Muscle of arm (tissue), 1 donor: ENCODE measurements at regions not wholly inside any gene's neighbourhood (a gene's known extent, or its start where the extent isn't known, plus 50 kb on each side); places are given as distances from the start of the nearest gene placed in this dataset.

Source experiments
- DNase-seq: peaks from one replicate; pipeline ENCODE4 v3.0.0-alpha.2; 2013

- no peak for DNase-seq
These were observed 147.2 kb upstream of the TWIST2 start for GRCh38 chr2:238700506-238701340.

- no peak for DNase-seq
These were observed 146.3 kb upstream of the TWIST2 start for GRCh38 chr2:238701341-238702206.

DNA sequence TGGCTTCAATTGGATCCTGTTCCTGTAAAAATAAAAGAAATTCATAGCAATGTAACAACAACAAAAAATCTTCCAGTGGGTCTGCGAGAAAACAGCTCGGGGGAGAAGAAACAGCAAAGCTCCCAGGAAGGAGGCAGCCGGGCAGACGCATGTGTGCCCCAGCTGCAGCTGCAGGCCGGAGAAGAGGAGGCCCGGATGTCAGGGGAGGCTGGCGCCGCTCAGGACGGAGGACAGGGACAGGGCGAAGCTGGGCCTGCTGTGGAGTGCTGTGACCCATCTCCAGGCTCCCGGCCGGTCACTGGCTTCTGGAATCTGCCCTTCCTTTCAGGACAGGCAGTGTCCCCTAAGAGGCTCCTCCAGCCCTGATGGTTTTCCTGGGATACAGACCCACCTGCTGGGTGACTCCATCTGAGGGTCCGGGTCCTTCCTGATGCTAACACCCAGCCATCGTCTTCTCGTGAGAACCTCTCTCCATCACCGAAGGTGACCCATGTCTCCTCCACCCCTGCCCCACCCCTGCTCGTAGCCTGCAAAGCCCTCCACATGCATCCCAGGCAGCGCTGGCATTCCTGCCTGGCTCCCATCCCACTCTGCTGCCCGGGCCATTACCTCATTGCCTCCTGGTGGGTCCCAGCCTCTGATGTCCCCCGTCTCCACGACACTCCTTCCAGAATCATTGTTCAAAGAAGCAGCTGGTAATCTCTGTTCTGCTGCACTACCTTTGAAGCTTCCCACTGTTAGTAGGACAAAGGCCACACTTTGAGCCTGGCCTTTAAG is 145.4 kb upstream of the TWIST2 start:
- no peak for DNase-seq

- DNase-seq = no peak
These were observed 144.9 kb upstream of the TWIST2 start for GRCh38 chr2:238703053-238703415.

DNA sequence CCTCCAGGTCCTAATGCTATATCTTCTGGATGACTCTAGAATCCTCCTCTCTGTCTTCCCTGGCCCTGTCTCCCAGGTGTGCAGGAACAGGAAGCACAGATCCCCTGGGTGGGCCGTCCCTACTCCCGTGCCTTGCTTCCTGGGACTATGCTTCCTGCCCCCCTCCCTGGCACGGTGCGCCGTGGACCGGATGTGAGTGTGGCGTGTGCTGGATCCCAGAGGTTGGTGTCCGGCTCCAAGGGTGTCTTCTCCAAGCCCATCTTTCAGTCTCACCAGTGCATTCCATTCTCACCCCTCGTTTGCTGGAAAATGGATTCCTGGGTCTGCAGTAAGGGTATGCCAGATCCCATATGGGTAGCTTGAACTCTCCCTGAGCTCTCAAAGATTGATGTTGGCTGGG is 144.4 kb upstream of the TWIST2 start:
- no peak for DNase-seq

DNA sequence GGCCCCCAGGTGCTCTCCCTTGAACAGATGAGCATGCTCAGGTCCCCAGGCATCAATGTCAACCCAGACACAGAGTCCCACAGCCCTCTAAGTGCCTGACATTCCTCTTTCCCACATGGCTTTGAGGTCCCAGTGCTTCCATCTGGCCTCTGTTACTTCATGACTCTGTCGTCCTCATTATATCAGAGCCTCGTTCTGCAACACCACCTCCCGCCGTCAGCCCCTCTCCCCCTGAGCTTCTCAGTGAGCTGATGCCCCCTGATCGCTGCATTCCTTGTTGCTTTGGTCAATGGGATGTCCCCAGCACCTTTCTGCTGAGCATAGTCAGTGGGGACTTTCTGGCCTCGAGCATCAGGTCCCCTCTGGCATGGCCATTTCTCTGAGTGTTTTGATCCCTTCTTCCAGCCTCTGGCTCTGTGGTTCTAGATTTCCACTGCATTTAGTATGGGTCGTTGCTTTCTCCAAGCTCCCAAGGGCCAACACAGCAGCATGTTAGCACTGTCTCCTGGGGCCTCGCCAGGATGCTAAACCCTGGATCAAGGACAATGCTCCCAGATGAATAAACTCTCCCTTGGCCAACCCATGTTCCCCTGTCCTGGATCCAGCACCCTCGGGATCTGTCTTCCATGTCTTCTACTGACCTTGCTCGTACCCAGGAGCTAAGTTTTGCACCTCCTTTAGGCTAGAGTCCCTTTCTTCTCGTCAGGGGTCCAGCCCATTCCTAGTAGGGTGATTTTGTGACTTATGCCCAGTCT is 143.2 kb upstream of the TWIST2 start:
- DNase-seq = no peak

DNA sequence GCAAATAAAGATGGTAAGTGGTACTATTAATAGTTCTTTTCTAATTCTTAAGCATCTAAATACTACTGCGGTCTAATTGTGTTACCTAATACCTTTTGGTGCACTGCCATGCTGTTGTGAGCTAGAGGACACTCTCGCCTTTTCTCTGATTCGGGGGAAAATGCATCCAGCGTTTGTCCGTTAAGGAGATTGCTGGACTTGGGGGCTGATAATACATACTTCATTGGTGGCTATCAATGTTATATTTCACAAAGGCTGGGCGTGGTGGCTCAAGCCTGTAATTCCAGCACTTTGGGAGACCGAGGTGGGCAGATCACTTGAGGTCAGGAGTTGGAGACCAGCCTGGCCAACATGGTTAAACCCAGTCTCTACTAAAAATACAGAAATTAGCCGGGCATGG is 141.7 kb upstream of the TWIST2 start:
- DNase-seq = no peak

DNA sequence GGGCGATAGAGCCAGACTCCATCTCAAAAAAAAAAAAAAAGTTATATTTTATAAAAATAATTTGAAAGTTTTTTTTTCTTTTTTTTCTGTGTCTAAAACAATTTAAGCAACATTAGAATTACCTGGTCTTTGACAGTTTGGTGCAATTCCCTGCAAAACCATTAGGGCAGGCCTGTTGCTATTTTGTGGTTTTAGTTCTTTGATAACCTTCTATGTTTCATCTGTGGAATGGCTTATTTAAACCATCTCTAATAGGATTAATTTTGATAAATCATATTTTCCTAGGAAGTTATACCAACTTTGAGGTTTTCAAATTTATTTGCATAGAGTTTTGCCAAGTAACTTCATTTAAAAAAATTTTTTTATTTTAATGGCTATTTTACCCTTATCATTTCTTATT is 141.2 kb upstream of the TWIST2 start:
- DNase-seq = no peak

- DNase-seq = peak; percentile 87
These were observed 138.4 kb upstream of the TWIST2 start for GRCh38 chr2:238709325-238710025.

- DNase-seq = peak; percentile 78
These were observed 137.7 kb upstream of the TWIST2 start for GRCh38 chr2:238710032-238710735.

GRCh38 chr2:238710787-238711186 is 137.1 kb upstream of the TWIST2 start:
- DNase-seq = no peak

DNA sequence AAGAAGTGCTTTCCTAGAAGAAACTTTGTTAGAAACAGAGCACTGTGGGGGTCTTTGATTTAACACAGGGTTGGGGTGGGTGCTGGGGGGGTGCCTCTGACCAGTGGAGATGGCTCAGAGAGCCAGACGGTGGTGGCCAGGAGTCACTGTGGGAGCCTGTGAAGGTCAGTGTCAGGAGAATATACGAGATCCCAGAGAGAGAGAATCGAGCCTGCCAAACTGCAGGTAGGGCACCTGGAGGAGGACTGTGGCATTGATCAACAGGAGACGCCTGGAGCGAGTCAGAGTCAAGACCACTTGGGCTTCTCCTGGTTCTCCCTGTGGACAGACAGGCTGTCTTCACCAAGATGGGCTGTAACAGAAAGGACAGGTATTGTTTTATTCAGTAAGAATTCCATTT is 136.5 kb upstream of the TWIST2 start:
- no peak for DNase-seq

- DNase-seq = no peak
These were observed 135.9 kb upstream of the TWIST2 start for GRCh38 chr2:238712011-238712410.

DNA sequence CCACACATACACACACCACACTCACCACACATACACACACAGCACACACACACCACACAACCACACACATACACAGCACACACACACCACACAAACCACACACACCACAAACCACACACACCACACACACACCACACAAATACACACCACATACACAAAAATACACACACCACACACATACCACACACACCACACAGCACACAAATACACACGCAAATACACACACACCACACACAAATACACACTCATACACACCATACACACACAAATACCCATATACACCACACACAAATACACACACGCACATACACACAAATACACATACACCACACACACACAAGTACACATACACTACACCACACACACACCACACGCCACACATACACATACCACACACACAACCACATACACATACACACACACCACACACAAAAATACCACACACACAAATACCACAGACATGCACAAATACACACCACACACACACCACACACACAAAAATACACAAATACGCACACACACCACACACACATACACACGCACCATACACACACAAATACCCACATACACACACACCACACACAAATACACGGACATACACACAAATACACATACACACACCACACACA is 134.6 kb upstream of the TWIST2 start:
- DNase-seq = no peak

- DNase-seq = no peak
These were observed 133.8 kb upstream of the TWIST2 start for GRCh38 chr2:238714038-238714528.

DNA sequence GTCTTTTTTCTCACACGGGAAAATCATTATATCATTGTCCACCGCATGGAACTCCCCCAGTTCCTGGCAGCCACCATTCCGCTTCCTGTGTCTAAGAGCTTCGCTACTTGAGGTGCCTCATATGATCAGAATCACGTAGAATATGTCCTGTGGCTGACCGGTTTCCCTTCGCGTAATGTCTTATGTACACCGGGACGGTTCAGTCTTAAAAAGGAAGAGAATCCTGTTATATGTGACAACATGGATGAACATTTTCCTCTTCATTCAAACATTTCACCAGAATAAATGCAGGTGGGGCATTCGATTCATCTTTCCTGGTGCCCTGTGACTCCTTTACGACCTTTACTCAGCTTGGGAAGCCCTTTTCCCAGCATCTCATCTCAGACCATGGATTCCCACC is 131.7 kb upstream of the TWIST2 start:
- no peak for DNase-seq

DNA sequence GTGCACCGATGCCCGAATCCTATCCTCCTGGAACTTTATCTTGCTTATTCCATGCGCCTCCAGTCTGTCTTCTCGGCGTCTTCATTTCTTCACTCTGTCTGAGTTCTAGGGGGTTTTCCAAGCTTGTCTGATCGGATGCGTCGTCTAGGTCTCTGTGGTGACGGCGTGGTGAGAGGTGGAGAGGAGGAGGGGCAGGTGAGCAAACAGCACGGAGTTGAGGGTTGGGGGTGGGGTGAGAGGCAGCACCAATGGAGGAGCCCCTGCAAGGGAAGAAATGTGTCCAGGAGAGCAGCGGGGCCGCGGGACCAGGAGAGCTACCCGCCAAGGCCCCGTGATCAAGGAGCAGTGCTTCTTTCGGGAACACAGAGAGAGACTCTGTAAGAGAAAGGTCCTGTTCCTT is 131.3 kb upstream of the TWIST2 start:
- DNase-seq = no peak

- DNase-seq = no peak
These were observed 130.8 kb upstream of the TWIST2 start for GRCh38 chr2:238717084-238717483.

GRCh38 chr2:238719641-238720040 is 128.2 kb upstream of the TWIST2 start:
- no peak for DNase-seq

- no peak for DNase-seq
These were observed 127.6 kb upstream of the TWIST2 start for GRCh38 chr2:238720232-238720672.
